HEK293 (cell line): ENCODE measurements at regions not wholly inside any gene's neighbourhood (a gene's known extent, or its start where the extent isn't known, plus 50 kb on each side); places are given as distances from the start of the nearest gene placed in this dataset.

Experiments used
- CTCF ChIA-PET: fragments of 350-600 bp; formaldehyde crosslinking; extraction: SDS; loops from one replicate; lab custom pipeline; 2021; ENCODE audit warnings: antibody characterized with exemption; lab: Yijun Ruan, JAX
- POLR2A ChIA-PET: fragments of 300-600 bp; formaldehyde crosslinking; extraction: SDS; loops from one replicate; lab custom pipeline; 2020; ENCODE audit warnings: antibody characterized with exemption, inconsistent platforms; lab: Yijun Ruan, JAX
- H3K27ac ChIP-seq: fragments of 200-500 bp; sonication (Bioruptor generic); 2 replicates; pipeline ENCODE4 v1.5.1; 2014; ENCODE audit warnings: low read depth, low read length, control low read depth, inconsistent platforms; ENCODE audit errors: extremely low read depth
- H3K36me3 ChIP-seq, 2 experiments: fragments of 200-500 bp in 1 of 2; sonication (Bioruptor generic) in 1 of 2; 1 replicate in 1 of 2; 2 replicates in 1 of 2; pipeline ENCODE4 v1.5.1; 2014 to 2017; ENCODE audit warnings: inconsistent platforms in 2 of 2, low read length in 2 of 2; ENCODE audit not compliant: control insufficient read depth in 2 of 2, insufficient read depth in 1 of 2
- H3K4me1 ChIP-seq: fragments of 200-500 bp; sonication (Bioruptor generic); 2 replicates; pipeline ENCODE4 v1.5.1; 2014; ENCODE audit warnings: mild to moderate bottlenecking, low read length, inconsistent platforms; ENCODE audit not compliant: control insufficient read depth, insufficient read depth
- H3K4me3 ChIP-seq: 2 replicates; pipeline ENCODE4 v1.5.1; 2011; ENCODE audit warnings: low read depth, mild to moderate bottlenecking, control low read depth, low read length, moderate library complexity
- H3K9me3 ChIP-seq: fragments of 200-500 bp; sonication (Bioruptor generic); 2 replicates; pipeline ENCODE4 v1.5.1; 2014; ENCODE audit warnings: low read depth, low read length, inconsistent platforms; ENCODE audit not compliant: control insufficient read depth, insufficient read depth
- FEZF1 ChIP-seq: fragments of 450-650 bp; formaldehyde crosslinking; IDR thresholded peaks from 2 replicates; pipeline ENCODE4 v1.5.1; 2016; ENCODE audit warnings: missing biosample characterization, missing genetic modification characterization
- SETDB1 ChIP-seq: IDR thresholded peaks from one replicate; pipeline ENCODE4 v1.6.1; 2017; ENCODE audit warnings: mild to moderate bottlenecking, low read length, moderate library complexity, mixed read lengths; ENCODE audit not compliant: insufficient read length
- YY2 ChIP-seq: fragments of 450-650 bp; formaldehyde crosslinking; IDR thresholded peaks from 2 replicates; pipeline ENCODE4 v1.5.1; 2016; ENCODE audit warnings: missing biosample characterization, missing genetic modification characterization
- ZNF140 ChIP-seq: fragments of 450-650 bp; formaldehyde crosslinking; IDR thresholded peaks from 2 replicates; pipeline ENCODE4 v1.5.1; 2016; ENCODE audit warnings: missing biosample characterization, missing genetic modification characterization
- ZNF221 ChIP-seq: fragments of 450-650 bp; formaldehyde crosslinking; IDR thresholded peaks from 2 replicates; pipeline ENCODE4 v1.5.1; 2017; ENCODE audit warnings: missing biosample characterization, missing genetic modification characterization, borderline replicate concordance
- ZNF23 ChIP-seq: fragments of 450-650 bp; formaldehyde crosslinking; IDR thresholded peaks from 2 replicates; pipeline ENCODE4 v1.5.1; 2016; ENCODE audit warnings: missing biosample characterization, missing genetic modification characterization, borderline replicate concordance
- ZNF24 ChIP-seq: fragments of 450-650 bp; formaldehyde crosslinking; IDR thresholded peaks from 2 replicates; pipeline ENCODE4 v1.5.1; 2016; ENCODE audit warnings: missing biosample characterization, missing genetic modification characterization
- ZNF350 ChIP-seq: fragments of 450-650 bp; formaldehyde crosslinking; IDR thresholded peaks from 2 replicates; pipeline ENCODE4 v1.5.0; 2017; ENCODE audit warnings: missing biosample characterization, mild to moderate bottlenecking, missing genetic modification characterization
- ZNF391 ChIP-seq: fragments of 450-650 bp; formaldehyde crosslinking; IDR thresholded peaks from 2 replicates; pipeline ENCODE4 v1.5.1; 2016; ENCODE audit warnings: low read depth, missing biosample characterization, missing genetic modification characterization, borderline replicate concordance
- ZNF423 ChIP-seq: fragments of 450-650 bp; formaldehyde crosslinking; IDR thresholded peaks from 2 replicates; pipeline ENCODE4 v1.5.1; 2016; ENCODE audit warnings: missing biosample characterization, missing genetic modification characterization
- ZNF501 ChIP-seq: fragments of 450-650 bp; formaldehyde crosslinking; IDR thresholded peaks from 2 replicates; pipeline ENCODE4 v1.5.1; 2016; ENCODE audit warnings: missing biosample characterization, missing genetic modification characterization
- ZNF549 ChIP-seq: fragments of 450-650 bp; IDR thresholded peaks from 2 replicates; pipeline ENCODE4 v1.5.1; 2018; ENCODE audit warnings: missing biosample characterization, missing genetic modification characterization, mild to moderate bottlenecking, inconsistent platforms, moderate library complexity
- ZNF596 ChIP-seq: fragments of 450-650 bp; IDR thresholded peaks from 2 replicates; pipeline ENCODE4 v1.5.0; 2018; ENCODE audit warnings: missing biosample characterization, mild to moderate bottlenecking, missing genetic modification characterization, moderate library complexity
- TF ChIP-seq, protein P1 (sequence below): fragments of 450-650 bp; formaldehyde crosslinking; IDR thresholded peaks from 2 replicates; pipeline ENCODE4 v1.5.1; 2017; ENCODE audit warnings: missing biosample characterization, missing genetic modification characterization
- TF ChIP-seq, protein P2 (sequence below): fragments of 450-650 bp; formaldehyde crosslinking; IDR thresholded peaks from 2 replicates; pipeline ENCODE4 v1.5.1; 2016; ENCODE audit warnings: missing biosample characterization, missing genetic modification characterization
- TF ChIP-seq, protein P3 (sequence below): fragments of 450-650 bp; formaldehyde crosslinking; IDR thresholded peaks from 2 replicates; pipeline ENCODE4 v1.5.1; 2017; ENCODE audit warnings: missing biosample characterization, missing genetic modification characterization
- TF ChIP-seq, protein P4 (sequence below): fragments of 450-650 bp; formaldehyde crosslinking; IDR thresholded peaks from 2 replicates; pipeline ENCODE4 v1.5.1; 2016; ENCODE audit warnings: missing biosample characterization, missing genetic modification characterization
- TF ChIP-seq, protein P5 (sequence below): fragments of 450-650 bp; formaldehyde crosslinking; IDR thresholded peaks from 2 replicates; pipeline ENCODE4 v1.5.1; 2016; ENCODE audit warnings: missing biosample characterization, missing genetic modification characterization
- TF ChIP-seq, protein P6 (sequence below): fragments of 450-650 bp; IDR thresholded peaks from 2 replicates; pipeline ENCODE4 v1.5.1; 2018; ENCODE audit warnings: missing biosample characterization, missing genetic modification characterization

DNA sequence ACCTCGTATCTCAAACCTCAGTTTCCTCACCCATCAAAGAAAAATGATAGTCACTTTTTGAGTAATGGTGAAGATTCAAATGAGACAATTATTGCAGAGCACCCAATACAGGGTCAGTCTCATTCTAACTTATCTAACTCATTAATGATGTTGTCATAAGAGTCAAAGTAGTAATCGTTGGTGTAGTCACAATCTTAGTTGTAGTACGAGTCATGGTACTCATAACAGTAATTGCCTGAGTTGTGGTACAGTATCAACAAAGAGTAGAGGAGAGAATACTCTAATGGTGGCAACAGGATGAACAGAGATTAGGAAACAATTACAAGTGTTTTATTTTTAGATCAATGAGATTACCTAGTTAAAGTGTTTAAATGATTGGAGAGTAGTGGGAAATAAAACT lies 93.6 kb upstream of the TMTC2 start:
- H3K9me3 ChIP-seq: no peaks in the 10 kb centered on the region
- H3K4me3 ChIP-seq: no peak overlapping the region
- ChIA-PET CTCF (no interaction called here), POLR2A (no interaction called here)
- TF ChIP-seq FEZF1 (tag by site-specific recombination): no peak
- no peak for TF ChIP-seq ZNF501
- TF ChIP-seq, protein P1, sequence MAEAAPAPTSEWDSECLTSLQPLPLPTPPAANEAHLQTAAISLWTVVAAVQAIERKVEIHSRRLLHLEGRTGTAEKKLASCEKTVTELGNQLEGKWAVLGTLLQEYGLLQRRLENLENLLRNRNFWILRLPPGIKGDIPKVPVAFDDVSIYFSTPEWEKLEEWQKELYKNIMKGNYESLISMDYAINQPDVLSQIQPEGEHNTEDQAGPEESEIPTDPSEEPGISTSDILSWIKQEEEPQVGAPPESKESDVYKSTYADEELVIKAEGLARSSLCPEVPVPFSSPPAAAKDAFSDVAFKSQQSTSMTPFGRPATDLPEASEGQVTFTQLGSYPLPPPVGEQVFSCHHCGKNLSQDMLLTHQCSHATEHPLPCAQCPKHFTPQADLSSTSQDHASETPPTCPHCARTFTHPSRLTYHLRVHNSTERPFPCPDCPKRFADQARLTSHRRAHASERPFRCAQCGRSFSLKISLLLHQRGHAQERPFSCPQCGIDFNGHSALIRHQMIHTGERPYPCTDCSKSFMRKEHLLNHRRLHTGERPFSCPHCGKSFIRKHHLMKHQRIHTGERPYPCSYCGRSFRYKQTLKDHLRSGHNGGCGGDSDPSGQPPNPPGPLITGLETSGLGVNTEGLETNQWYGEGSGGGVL (tag by site-specific recombination): no peak
- TF ChIP-seq, protein P2, sequence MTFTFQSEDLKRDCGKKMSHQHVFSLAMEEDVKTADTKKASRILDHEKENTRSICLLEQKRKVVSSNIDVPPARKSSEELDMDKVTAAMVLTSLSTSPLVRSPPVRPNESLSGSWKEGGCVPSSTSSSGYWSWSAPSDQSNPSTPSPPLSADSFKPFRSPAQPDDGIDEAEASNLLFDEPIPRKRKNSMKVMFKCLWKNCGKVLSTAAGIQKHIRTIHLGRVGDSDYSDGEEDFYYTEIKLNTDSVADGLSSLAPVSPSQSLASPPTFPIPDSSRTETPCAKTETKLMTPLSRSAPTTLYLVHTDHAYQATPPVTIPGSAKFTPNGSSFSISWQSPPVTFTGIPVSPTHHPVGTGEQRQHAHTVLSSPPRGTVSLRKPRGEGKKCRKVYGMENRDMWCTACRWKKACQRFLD (tag by site-specific recombination): no peak
- TF ChIP-seq SETDB1: no peak
- TF ChIP-seq, protein P3, sequence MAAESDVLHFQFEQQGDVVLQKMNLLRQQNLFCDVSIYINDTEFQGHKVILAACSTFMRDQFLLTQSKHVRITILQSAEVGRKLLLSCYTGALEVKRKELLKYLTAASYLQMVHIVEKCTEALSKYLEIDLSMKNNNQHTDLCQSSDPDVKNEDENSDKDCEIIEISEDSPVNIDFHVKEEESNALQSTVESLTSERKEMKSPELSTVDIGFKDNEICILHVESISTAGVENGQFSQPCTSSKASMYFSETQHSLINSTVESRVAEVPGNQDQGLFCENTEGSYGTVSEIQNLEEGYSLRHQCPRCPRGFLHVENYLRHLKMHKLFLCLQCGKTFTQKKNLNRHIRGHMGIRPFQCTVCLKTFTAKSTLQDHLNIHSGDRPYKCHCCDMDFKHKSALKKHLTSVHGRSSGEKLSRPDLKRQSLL (tag by site-specific recombination): no peak
- no peak for TF ChIP-seq ZNF423 (tag by site-specific recombination)
- TF ChIP-seq ZNF596 (tag by site-specific recombination): no peak
- no peak for TF ChIP-seq ZNF140
- TF ChIP-seq ZNF391 (tag by site-specific recombination): no peak
- TF ChIP-seq, protein P4, sequence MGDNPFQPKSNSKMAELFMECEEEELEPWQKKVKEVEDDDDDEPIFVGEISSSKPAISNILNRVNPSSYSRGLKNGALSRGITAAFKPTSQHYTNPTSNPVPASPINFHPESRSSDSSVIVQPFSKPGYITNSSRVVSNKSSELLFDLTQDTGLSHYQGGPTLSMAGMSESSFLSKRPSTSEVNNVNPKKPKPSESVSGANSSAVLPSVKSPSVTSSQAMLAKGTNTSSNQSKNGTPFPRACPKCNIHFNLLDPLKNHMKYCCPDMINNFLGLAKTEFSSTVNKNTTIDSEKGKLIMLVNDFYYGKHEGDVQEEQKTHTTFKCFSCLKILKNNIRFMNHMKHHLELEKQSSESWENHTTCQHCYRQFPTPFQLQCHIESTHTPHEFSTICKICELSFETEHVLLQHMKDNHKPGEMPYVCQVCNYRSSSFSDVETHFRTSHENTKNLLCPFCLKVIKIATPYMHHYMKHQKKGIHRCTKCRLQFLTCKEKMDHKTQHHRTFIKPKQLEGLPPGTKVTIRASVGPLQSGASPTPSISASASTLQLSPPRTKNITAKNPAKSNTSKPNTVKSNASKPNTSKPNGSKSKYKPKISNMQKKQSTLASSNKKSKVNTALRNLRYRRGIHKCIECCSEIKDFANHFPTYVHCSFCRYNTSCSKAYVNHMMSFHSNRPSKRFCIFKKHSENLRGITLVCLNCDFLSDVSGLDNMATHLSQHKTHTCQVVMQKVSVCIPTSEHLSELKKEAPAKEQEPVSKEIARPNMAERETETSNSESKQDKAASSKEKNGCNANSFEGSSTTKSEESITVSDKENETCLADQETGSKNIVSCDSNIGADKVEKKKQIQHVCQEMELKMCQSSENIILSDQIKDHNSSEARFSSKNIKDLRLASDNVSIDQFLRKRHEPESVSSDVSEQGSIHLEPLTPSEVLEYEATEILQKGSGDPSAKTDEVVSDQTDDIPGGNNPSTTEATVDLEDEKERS: no peak
- no peak for TF ChIP-seq ZNF23 (tag by site-specific recombination)
- TF ChIP-seq YY2 (tag by site-specific recombination): no peak
- TF ChIP-seq ZNF350 (tag by site-specific recombination): no peak
- TF ChIP-seq, protein P5, sequence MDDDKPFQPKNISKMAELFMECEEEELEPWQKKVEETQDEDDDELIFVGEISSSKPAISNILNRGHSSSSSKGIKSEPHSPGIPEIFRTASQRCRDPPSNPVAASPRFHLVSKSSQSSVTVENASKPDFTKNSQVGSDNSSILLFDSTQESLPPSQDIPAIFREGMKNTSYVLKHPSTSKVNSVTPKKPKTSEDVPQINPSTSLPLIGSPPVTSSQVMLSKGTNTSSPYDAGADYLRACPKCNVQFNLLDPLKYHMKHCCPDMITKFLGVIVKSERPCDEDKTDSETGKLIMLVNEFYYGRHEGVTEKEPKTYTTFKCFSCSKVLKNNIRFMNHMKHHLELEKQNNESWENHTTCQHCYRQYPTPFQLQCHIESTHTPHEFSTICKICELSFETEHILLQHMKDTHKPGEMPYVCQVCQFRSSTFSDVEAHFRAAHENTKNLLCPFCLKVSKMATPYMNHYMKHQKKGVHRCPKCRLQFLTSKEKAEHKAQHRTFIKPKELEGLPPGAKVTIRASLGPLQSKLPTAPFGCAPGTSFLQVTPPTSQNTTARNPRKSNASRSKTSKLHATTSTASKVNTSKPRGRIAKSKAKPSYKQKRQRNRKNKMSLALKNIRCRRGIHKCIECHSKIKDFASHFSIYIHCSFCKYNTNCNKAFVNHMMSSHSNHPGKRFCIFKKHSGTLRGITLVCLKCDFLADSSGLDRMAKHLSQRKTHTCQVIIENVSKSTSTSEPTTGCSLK (tag by site-specific recombination): no peak
- TF ChIP-seq ZNF24 (tag by site-specific recombination): no peak
- TF ChIP-seq, protein P6, sequence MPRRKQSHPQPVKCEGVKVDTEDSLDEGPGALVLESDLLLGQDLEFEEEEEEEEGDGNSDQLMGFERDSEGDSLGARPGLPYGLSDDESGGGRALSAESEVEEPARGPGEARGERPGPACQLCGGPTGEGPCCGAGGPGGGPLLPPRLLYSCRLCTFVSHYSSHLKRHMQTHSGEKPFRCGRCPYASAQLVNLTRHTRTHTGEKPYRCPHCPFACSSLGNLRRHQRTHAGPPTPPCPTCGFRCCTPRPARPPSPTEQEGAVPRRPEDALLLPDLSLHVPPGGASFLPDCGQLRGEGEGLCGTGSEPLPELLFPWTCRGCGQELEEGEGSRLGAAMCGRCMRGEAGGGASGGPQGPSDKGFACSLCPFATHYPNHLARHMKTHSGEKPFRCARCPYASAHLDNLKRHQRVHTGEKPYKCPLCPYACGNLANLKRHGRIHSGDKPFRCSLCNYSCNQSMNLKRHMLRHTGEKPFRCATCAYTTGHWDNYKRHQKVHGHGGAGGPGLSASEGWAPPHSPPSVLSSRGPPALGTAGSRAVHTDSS (tag by site-specific recombination): no peak
- no peak for TF ChIP-seq ZNF549 (tag by site-specific recombination)
- no peak for TF ChIP-seq ZNF221
- H3K27ac ChIP-seq: no peak overlapping the region
- no peaks in the 10 kb centered on the region for H3K36me3 ChIP-seq
- no peaks in the 10 kb centered on the region for H3K4me1 ChIP-seq
